ENCODE measurements at regions not wholly inside any gene's neighbourhood (a gene's known extent, or its start where the extent isn't known, plus 50 kb on each side); places are given as distances from the start of the nearest gene placed in this dataset.

GRCh38 chr3:103082501-103082900 lies 647.7 kb downstream of the ZPLD1 start:
- Mint-ChIP-seq H3K36me3 (ENCODE audit: unreplicated experiment) (no peaks in the 10 kb centered on the region), H3K9me3 (ENCODE audit: unreplicated experiment) (no peaks in the 10 kb centered on the region), H3K27ac (ENCODE audit: unreplicated experiment) (no peak overlapping the region), H3K27me3 (ENCODE audit: unreplicated experiment) (no peaks in the 10 kb centered on the region), H3K4me3 (ENCODE audit: unreplicated experiment) (no peak overlapping the region), H3K4me1 (ENCODE audit: low read depth, unreplicated experiment) (no peaks in the 10 kb centered on the region)
- no peak for TF ChIP-seq CTCF (IDR thresholded peaks at IDR 0.05; ENCODE audit: partially characterized antibody, unreplicated experiment)
- DNase-seq = no peak

GRCh38 chr3:103083848-103084631 lies 649.2 kb downstream of the ZPLD1 start:
- Mint-ChIP-seq H3K27ac (ENCODE audit: unreplicated experiment) (no peak overlapping the region), H3K27me3 (ENCODE audit: unreplicated experiment) (no peaks in the 10 kb centered on the region), H3K9me3 (ENCODE audit: unreplicated experiment) (no peaks in the 10 kb centered on the region), H3K4me3 (ENCODE audit: unreplicated experiment) (no peak overlapping the region), H3K4me1 (ENCODE audit: low read depth, unreplicated experiment) (no peaks in the 10 kb centered on the region), H3K36me3 (ENCODE audit: unreplicated experiment) (no peaks in the 10 kb centered on the region)
- no peak for DNase-seq
- no peak for TF ChIP-seq CTCF (IDR thresholded peaks at IDR 0.05; ENCODE audit: partially characterized antibody, unreplicated experiment)

- H3K4me3 Mint-ChIP-seq (ENCODE audit: unreplicated experiment) = no peak overlapping the region
Observed at GRCh38 chr3:103085465-103085864, 650.6 kb downstream of the ZPLD1 start.

GRCh38 chr3:103089758-103090157 lies 654.9 kb downstream of the ZPLD1 start:
- H3K27me3 Mint-ChIP-seq (ENCODE audit: unreplicated experiment) = no peaks in the 10 kb centered on the region
- H3K27ac Mint-ChIP-seq (ENCODE audit: unreplicated experiment) = no peak overlapping the region
- no peak overlapping the region for H3K4me3 Mint-ChIP-seq (ENCODE audit: unreplicated experiment)
- no peak for TF ChIP-seq CTCF (IDR thresholded peaks at IDR 0.05; ENCODE audit: partially characterized antibody, unreplicated experiment)
- H3K36me3 Mint-ChIP-seq (ENCODE audit: unreplicated experiment) = no peaks in the 10 kb centered on the region
- DNase-seq = no peak
- H3K9me3 Mint-ChIP-seq (ENCODE audit: unreplicated experiment) = no peaks in the 10 kb centered on the region
- no peaks in the 10 kb centered on the region for H3K4me1 Mint-ChIP-seq (ENCODE audit: low read depth, unreplicated experiment)

More at GRCh38 chr3:103085465-103085864, 650.6 kb downstream of the ZPLD1 start:
- Mint-ChIP-seq H3K27me3 (ENCODE audit: unreplicated experiment) (no peaks in the 10 kb centered on the region), H3K9me3 (ENCODE audit: unreplicated experiment) (no peaks in the 10 kb centered on the region), H3K4me1 (ENCODE audit: low read depth, unreplicated experiment) (no peaks in the 10 kb centered on the region), H3K36me3 (ENCODE audit: unreplicated experiment) (no peaks in the 10 kb centered on the region), H3K27ac (ENCODE audit: unreplicated experiment) (no peak overlapping the region)
- DNase-seq = no peak
- no peak for TF ChIP-seq CTCF (IDR thresholded peaks at IDR 0.05; ENCODE audit: partially characterized antibody, unreplicated experiment)

GRCh38 chr3:103105206-103105605 lies 670.4 kb downstream of the ZPLD1 start:
- TF ChIP-seq CTCF (IDR thresholded peaks at IDR 0.05; ENCODE audit: partially characterized antibody, unreplicated experiment) = no peak
- H3K4me3 Mint-ChIP-seq (ENCODE audit: unreplicated experiment) = no peak overlapping the region
- no peaks in the 10 kb centered on the region for H3K36me3 Mint-ChIP-seq (ENCODE audit: unreplicated experiment)
- H3K4me1 Mint-ChIP-seq (ENCODE audit: low read depth, unreplicated experiment) = no peaks in the 10 kb centered on the region
- H3K9me3 Mint-ChIP-seq (ENCODE audit: unreplicated experiment) = peaks cover 1% of the 10 kb centered on the region
- no peak overlapping the region for H3K27ac Mint-ChIP-seq (ENCODE audit: unreplicated experiment)
- DNase-seq = no peak
- peaks cover 2% of the 10 kb centered on the region for H3K27me3 Mint-ChIP-seq (ENCODE audit: unreplicated experiment)
